ENCODE measurements at regions not wholly inside any gene's neighbourhood (a gene's known extent, or its start where the extent isn't known, plus 50 kb on each side); places are given as distances from the start of the nearest gene placed in this dataset.

GRCh38 chr10:65753532-65753931, 1172.3 kb upstream of the LRRTM3 start:
- no peak for TF ChIP-seq CTCF (IDR thresholded peaks at IDR 0.05)

GRCh38 chr10:65754112-65754511, 1171.7 kb upstream of the LRRTM3 start:
- H3K27me3 ChIP-seq: no peaks in the 10 kb centered on the region
- no peak overlapping the region for H3K4me3 ChIP-seq (ENCODE audit: low read depth in 1 of 2, low read length in 1 of 2)
- H3K9me3 ChIP-seq: no peaks in the 10 kb centered on the region
- H3K27ac ChIP-seq: no peak overlapping the region
- H3K4me1 ChIP-seq (ENCODE audit: control insufficient read depth in 1 of 2, insufficient read depth in 1 of 2, low read depth in 1 of 2, low read length in 1 of 2): no peaks in the 10 kb centered on the region
- no peaks in the 10 kb centered on the region for H3K36me3 ChIP-seq
- TF ChIP-seq CTCF (IDR thresholded peaks at IDR 0.05): no peak

More at GRCh38 chr10:65753532-65753931, 1172.3 kb upstream of the LRRTM3 start:
- no peak overlapping the region for H3K27ac ChIP-seq
- H3K4me3 ChIP-seq (ENCODE audit: low read depth in 1 of 2, low read length in 1 of 2): no peak overlapping the region
- H3K36me3 ChIP-seq: no peaks in the 10 kb centered on the region
- no peaks in the 10 kb centered on the region for H3K9me3 ChIP-seq
- H3K27me3 ChIP-seq: no peaks in the 10 kb centered on the region
- H3K4me1 ChIP-seq (ENCODE audit: control insufficient read depth in 1 of 2, insufficient read depth in 1 of 2, low read depth in 1 of 2, low read length in 1 of 2): no peaks in the 10 kb centered on the region

GRCh38 chr10:65762311-65762710, 1163.5 kb upstream of the LRRTM3 start:
- H3K36me3 ChIP-seq: no peaks in the 10 kb centered on the region

GRCh38 chr10:65765006-65765541, 1160.8 kb upstream of the LRRTM3 start:
- Histone ChIP-seq H3K27ac (no peak overlapping the region), H3K4me1 (ENCODE audit: control insufficient read depth in 1 of 2, insufficient read depth in 1 of 2, low read depth in 1 of 2, low read length in 1 of 2) (no peaks in the 10 kb centered on the region), H3K9me3 (no peaks in the 10 kb centered on the region), H3K36me3 (no peaks in the 10 kb centered on the region), H3K27me3 (no peaks in the 10 kb centered on the region), H3K4me3 (ENCODE audit: low read depth in 1 of 2, low read length in 1 of 2) (no peak overlapping the region)
- no peak for TF ChIP-seq CTCF (IDR thresholded peaks at IDR 0.05)

More at GRCh38 chr10:65762311-65762710, 1163.5 kb upstream of the LRRTM3 start:
- Histone ChIP-seq H3K9me3 (no peaks in the 10 kb centered on the region), H3K27ac (no peak overlapping the region), H3K4me1 (ENCODE audit: control insufficient read depth in 1 of 2, insufficient read depth in 1 of 2, low read depth in 1 of 2, low read length in 1 of 2) (no peaks in the 10 kb centered on the region), H3K27me3 (no peaks in the 10 kb centered on the region), H3K4me3 (ENCODE audit: low read depth in 1 of 2, low read length in 1 of 2) (no peak overlapping the region)
- TF ChIP-seq CTCF (IDR thresholded peaks at IDR 0.05): no peak

GRCh38 chr10:65769828-65770227, 1156.0 kb upstream of the LRRTM3 start:
- Histone ChIP-seq H3K4me1 (ENCODE audit: control insufficient read depth in 1 of 2, insufficient read depth in 1 of 2, low read depth in 1 of 2, low read length in 1 of 2) (no peaks in the 10 kb centered on the region), H3K27me3 (no peaks in the 10 kb centered on the region), H3K27ac (no peak overlapping the region), H3K36me3 (no peaks in the 10 kb centered on the region), H3K9me3 (no peaks in the 10 kb centered on the region), H3K4me3 (ENCODE audit: low read depth in 1 of 2, low read length in 1 of 2) (no peak overlapping the region)
- no peak for TF ChIP-seq CTCF (IDR thresholded peaks at IDR 0.05)

GRCh38 chr10:65778753-65779152, 1147.1 kb upstream of the LRRTM3 start:
- H3K27me3 ChIP-seq: no peaks in the 10 kb centered on the region
- no peaks in the 10 kb centered on the region for H3K9me3 ChIP-seq
- TF ChIP-seq CTCF (IDR thresholded peaks at IDR 0.05): no peak
- no peaks in the 10 kb centered on the region for H3K36me3 ChIP-seq
- no peaks in the 10 kb centered on the region for H3K4me1 ChIP-seq (ENCODE audit: control insufficient read depth in 1 of 2, insufficient read depth in 1 of 2, low read depth in 1 of 2, low read length in 1 of 2)
- no peak overlapping the region for H3K27ac ChIP-seq
- H3K4me3 ChIP-seq (ENCODE audit: low read depth in 1 of 2, low read length in 1 of 2): no peak overlapping the region
